Hepatocyte (in vitro differentiated cells): ENCODE measurements at regions not wholly inside any gene's neighbourhood (a gene's known extent, or its start where the extent isn't known, plus 50 kb on each side); places are given as distances from the start of the nearest gene placed in this dataset.

ENCODE experiments used
- EZH2 ChIP-seq: fragments of 200-600 bp; sonication (generic); IDR thresholded peaks from 2 replicates; pipeline ENCODE4 v1.6.1; 2016; ENCODE audit warnings: antibody characterized with exemption, mild to moderate bottlenecking, borderline replicate concordance
- EZH2phosphoT487 ChIP-seq: fragments of 200-600 bp; sonication (generic); IDR thresholded peaks from one replicate; pipeline ENCODE4 v1.6.1; 2018; ENCODE audit warnings: antibody characterized with exemption, mild to moderate bottlenecking, low read depth, moderate library complexity; ENCODE audit not compliant: unreplicated experiment, severe bottlenecking
- TF ChIP-seq, protein P1 (sequence below): fragments of 200-600 bp; sonication (generic); IDR thresholded peaks from 2 replicates; pipeline ENCODE4 v1.5.1; 2016; ENCODE audit warnings: antibody characterized with exemption, mild to moderate bottlenecking; ENCODE audit not compliant: poor library complexity

DNA sequence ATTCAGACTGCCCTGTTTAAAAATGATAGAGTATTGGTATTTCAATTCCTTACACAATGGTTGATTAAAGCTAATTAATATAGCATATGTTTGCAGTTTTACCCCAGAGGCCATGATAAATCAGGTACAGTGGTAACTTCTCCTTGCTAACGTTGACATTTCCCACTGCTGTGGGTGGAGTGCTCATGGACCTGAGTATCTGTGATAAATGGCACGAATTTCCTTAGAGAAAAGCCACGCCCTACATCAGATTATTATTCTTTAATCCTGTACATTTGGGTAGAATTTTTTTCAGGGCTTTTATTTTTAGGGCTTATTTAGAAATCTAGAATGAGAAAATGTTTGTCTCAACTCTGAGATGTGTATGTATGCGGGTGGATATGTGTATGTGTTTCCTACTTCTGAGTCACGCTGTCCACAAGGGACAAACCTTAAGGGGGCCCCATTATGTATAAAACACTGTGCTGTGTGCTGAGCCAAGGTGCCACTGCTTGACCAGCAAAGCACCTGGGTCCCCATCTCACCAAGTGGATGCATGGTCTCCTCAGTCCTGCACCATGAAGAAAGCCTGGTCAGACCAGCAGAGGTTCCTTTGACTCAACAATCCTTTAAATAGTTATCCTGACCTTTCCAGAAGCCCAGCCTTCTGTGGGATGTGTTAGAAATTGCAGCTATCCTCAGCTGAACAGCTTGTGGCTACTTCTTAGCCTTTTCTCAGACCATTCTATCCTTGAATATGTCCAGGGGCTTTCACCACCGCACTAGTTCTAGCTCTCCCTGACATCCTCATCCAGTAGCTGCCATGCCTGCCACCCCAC lies 57.9 kb upstream of the STK38L start:
- TF ChIP-seq, protein P1, sequence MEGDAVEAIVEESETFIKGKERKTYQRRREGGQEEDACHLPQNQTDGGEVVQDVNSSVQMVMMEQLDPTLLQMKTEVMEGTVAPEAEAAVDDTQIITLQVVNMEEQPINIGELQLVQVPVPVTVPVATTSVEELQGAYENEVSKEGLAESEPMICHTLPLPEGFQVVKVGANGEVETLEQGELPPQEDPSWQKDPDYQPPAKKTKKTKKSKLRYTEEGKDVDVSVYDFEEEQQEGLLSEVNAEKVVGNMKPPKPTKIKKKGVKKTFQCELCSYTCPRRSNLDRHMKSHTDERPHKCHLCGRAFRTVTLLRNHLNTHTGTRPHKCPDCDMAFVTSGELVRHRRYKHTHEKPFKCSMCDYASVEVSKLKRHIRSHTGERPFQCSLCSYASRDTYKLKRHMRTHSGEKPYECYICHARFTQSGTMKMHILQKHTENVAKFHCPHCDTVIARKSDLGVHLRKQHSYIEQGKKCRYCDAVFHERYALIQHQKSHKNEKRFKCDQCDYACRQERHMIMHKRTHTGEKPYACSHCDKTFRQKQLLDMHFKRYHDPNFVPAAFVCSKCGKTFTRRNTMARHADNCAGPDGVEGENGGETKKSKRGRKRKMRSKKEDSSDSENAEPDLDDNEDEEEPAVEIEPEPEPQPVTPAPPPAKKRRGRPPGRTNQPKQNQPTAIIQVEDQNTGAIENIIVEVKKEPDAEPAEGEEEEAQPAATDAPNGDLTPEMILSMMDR = no peak
- TF ChIP-seq EZH2phosphoT487 (no peak), EZH2 (no peak)
